HEK293 (cell line): ENCODE measurements at regions not wholly inside any gene's neighbourhood (a gene's known extent, or its start where the extent isn't known, plus 50 kb on each side); places are given as distances from the start of the nearest gene placed in this dataset.

Experiments
- IKZF3 ChIP-seq: fragments of 450-650 bp; IDR thresholded peaks from 2 replicates; pipeline ENCODE4 v1.5.0; 2018; ENCODE audit warnings: missing biosample characterization, mild to moderate bottlenecking, missing genetic modification characterization, moderate library complexity
- ZNF324 ChIP-seq: fragments of 450-650 bp; formaldehyde crosslinking; IDR thresholded peaks from 2 replicates; pipeline ENCODE4 v1.5.1; 2016; ENCODE audit warnings: missing biosample characterization, missing genetic modification characterization
- TF ChIP-seq, protein P1 (sequence below): fragments of 450-650 bp; formaldehyde crosslinking; IDR thresholded peaks from 2 replicates; pipeline ENCODE4 v1.5.1; 2016; ENCODE audit warnings: missing biosample characterization, missing genetic modification characterization
- TF ChIP-seq, protein P2 (sequence below): fragments of 450-650 bp; formaldehyde crosslinking; IDR thresholded peaks from 2 replicates; pipeline ENCODE4 v1.5.1; 2016; ENCODE audit warnings: missing biosample characterization, missing genetic modification characterization

DNA sequence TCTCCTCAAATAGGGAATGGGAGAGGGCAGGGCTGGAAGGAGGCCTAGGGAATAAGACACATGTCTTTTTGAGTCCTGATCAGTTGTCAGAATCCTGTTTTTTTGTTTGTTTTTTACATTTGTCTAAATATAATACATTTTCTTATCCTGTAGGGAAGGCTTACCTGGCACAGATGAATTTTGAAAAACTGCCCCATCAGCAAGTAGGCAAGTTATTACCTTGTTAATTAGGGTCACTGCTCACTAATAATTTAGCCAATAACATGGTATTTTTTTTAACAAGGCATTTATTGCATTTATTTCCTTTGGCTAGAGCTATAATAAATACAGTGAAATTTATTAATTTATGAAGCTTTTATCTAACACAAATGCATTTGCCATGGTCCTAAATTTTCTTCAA, 423.2 kb upstream of the ONECUT1 start:
- TF ChIP-seq, protein P1, sequence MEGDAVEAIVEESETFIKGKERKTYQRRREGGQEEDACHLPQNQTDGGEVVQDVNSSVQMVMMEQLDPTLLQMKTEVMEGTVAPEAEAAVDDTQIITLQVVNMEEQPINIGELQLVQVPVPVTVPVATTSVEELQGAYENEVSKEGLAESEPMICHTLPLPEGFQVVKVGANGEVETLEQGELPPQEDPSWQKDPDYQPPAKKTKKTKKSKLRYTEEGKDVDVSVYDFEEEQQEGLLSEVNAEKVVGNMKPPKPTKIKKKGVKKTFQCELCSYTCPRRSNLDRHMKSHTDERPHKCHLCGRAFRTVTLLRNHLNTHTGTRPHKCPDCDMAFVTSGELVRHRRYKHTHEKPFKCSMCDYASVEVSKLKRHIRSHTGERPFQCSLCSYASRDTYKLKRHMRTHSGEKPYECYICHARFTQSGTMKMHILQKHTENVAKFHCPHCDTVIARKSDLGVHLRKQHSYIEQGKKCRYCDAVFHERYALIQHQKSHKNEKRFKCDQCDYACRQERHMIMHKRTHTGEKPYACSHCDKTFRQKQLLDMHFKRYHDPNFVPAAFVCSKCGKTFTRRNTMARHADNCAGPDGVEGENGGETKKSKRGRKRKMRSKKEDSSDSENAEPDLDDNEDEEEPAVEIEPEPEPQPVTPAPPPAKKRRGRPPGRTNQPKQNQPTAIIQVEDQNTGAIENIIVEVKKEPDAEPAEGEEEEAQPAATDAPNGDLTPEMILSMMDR, result no peak
- TF ChIP-seq IKZF3 (no peak), ZNF324 (no peak)
- TF ChIP-seq, protein P2, sequence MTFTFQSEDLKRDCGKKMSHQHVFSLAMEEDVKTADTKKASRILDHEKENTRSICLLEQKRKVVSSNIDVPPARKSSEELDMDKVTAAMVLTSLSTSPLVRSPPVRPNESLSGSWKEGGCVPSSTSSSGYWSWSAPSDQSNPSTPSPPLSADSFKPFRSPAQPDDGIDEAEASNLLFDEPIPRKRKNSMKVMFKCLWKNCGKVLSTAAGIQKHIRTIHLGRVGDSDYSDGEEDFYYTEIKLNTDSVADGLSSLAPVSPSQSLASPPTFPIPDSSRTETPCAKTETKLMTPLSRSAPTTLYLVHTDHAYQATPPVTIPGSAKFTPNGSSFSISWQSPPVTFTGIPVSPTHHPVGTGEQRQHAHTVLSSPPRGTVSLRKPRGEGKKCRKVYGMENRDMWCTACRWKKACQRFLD (tag by site-specific recombination), result no peak
